ENCODE measurements at regions not wholly inside any gene's neighbourhood (a gene's known extent, or its start where the extent isn't known, plus 50 kb on each side); places are given as distances from the start of the nearest gene placed in this dataset.

DNA sequence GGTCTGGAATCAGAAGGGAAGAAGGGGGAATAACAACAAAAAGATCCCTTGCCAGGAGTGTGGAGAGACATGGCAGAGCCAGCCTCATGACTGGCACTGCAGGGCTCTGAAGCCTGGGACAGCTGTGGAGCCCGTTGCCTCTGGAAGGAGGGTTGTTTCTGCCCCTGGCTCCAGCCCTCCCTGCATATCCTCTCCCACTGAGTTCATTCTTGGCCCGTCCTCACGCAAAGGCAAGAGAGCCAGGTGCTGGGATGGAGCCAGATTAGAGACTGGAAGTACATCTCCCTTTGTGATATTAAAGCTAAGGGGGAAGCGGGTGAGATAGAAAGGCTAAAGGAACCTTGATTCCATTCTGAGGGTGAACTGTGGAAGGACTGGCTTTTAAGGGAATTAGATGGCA, 141.5 kb upstream of the NPVF start:
- Histone ChIP-seq H3K4me3 (no peak overlapping the region), H3K27ac (no peak overlapping the region)
- DNase-seq (ENCODE audit: low spot score), result no peak
- TF ChIP-seq, protein P1, sequence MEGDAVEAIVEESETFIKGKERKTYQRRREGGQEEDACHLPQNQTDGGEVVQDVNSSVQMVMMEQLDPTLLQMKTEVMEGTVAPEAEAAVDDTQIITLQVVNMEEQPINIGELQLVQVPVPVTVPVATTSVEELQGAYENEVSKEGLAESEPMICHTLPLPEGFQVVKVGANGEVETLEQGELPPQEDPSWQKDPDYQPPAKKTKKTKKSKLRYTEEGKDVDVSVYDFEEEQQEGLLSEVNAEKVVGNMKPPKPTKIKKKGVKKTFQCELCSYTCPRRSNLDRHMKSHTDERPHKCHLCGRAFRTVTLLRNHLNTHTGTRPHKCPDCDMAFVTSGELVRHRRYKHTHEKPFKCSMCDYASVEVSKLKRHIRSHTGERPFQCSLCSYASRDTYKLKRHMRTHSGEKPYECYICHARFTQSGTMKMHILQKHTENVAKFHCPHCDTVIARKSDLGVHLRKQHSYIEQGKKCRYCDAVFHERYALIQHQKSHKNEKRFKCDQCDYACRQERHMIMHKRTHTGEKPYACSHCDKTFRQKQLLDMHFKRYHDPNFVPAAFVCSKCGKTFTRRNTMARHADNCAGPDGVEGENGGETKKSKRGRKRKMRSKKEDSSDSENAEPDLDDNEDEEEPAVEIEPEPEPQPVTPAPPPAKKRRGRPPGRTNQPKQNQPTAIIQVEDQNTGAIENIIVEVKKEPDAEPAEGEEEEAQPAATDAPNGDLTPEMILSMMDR (IDR thresholded peaks at IDR 0.05), result no peak

DNA sequence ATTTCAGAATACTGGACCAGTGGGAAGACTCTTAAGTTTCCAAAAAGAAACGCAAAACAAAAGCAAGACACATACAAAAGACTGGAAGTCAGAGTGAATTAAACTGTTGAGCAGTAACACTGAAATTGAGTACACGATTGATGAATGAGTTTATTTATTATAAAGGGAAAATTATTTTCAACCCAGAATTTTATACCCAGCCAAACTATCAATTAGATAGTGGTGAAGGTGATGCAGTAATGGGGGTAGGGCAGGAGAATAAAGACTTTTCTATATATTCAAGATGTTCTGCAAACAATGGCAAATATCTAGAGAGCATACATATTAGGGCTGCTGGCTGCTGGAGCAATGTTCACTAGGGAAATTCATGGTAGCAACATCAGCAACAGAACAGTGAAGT, 143.7 kb upstream of the NPVF start:
- TF ChIP-seq, protein P1 (IDR thresholded peaks at IDR 0.05), result no peak
- H3K4me3 ChIP-seq, result no peak overlapping the region
- H3K27ac ChIP-seq, result no peak overlapping the region
- no peak for DNase-seq (ENCODE audit: low spot score)

DNA sequence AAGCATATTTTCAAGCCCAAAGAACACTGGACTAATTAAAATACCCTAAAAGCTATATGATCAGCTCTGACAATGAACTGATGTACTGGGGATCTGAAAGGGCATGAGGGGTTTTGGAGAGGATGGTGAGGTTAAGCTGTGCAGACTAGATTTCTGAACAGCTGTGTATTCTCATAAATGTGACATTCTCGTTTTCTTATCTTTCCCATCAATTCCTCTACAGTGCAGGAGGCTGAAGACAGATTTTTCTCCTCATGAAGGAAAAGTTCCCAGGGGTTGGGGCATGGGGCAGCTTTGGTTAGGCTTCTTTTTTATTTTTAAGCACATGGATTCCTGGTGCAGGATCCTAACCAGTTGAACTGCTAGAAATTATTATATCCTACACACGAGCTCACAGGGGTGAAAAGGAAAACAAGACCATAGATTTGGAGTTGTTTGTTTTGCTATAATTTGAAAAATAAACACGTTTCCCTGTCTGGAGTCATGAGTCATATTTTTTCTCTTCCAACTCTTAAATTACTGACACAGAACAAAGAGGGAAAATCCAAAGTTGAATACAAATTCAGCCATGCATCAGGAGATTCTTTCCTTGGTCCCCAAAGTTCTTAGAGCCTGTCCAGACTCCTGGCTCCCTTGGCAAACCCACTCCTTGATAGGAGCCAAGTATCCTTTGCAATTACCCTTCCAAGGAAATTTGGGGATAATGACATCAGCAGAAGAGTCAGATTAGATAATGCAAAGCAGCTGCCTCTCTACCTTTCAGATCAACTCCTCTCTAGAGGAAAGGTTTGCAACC, 147.7 kb upstream of the NPVF start:
- DNase-seq (ENCODE audit: low spot score), result no peak

DNA sequence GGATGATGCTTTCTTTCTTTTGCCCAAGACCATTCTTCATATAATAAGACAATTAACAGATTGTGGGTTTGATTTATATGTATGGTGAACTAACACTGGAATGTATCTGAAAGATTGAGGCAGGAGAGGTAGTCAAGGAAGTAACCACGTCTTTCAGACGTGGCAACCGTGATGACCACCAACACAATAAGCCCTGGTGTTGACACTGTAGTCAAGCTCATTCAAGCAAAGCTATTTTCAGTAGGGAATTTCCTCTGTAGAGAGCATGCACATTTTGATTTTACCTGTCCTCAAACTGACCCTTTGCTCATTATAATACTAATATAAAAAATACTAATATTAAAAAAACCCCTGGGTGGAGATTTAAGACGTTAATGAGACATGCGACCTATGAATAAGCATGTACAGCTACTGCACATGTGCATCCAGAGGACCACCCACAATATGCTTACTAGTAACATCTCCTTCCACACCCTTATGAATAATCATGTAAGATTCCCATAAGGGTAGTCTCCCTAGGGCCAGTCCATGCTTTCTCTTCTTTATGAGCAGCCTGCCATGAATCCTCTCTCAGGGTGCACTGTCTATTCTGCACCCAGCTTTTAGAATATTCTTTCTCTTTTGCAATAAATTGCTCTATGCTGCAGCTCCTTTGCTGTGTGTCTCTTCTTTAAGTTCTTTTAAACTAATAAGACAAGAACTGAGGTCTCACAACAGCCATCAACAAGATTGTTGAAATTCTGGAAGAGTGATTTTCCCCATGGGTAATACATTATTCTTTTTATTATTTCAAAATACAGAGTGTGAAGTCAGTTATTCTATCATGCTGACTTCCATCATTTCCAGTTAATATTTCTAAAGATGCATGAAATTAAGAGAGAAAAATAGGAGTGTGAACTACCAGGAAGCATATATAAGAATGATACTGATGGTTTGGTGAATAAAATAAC, 151.3 kb upstream of the NPVF start:
- TF ChIP-seq, protein P1 (IDR thresholded peaks at IDR 0.05), result no peak
- DNase-seq (ENCODE audit: low spot score), result no peak
- Histone ChIP-seq H3K4me3 (no peak overlapping the region), H3K27ac (no peak overlapping the region)

More for the DNA sequence above, 147.7 kb upstream of the NPVF start:
- H3K4me3 ChIP-seq, result no peak overlapping the region
- TF ChIP-seq, protein P1 (IDR thresholded peaks at IDR 0.05), result no peak
- H3K27ac ChIP-seq, result no peak overlapping the region

DNA sequence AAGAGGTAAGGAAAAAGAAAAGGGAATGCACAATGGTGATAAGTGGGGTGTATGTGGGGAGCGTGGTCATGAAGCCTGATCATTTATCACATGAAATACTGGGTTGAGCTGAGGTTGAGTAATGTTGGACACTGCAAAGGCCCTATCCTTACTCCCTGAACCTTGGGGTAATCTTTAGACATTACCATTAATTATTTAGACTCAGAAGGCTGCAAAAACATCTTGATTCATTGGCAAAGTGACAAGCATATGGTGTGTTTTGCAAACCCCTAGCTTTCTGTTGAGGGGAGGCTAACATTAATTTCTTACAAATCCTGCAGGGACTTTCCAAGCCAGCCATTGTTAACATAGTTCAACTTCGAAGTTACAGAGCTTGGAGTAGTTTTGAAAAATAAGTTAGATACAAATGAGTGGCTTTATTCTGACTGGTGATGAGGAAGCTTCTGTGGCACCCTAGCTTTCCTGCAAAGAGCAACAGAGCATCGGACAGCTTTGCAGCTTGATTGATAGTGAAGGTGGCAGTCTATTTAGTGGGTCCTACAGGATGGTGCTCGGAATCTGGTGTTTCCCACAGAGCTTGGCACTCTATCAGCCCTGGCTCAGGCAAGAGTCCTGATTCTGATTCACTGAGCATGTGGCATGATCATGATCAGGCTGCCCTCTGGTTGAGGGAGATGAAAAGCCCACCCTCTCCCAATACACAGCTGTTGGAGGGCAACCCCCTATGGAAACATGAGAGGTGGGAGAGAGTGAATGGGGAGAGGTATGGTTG, 153.7 kb upstream of the NPVF start:
- Histone ChIP-seq H3K4me3 (no peak overlapping the region), H3K27ac (no peak overlapping the region)
- no peak for DNase-seq (ENCODE audit: low spot score)
- TF ChIP-seq, protein P1 (IDR thresholded peaks at IDR 0.05), result no peak

DNA sequence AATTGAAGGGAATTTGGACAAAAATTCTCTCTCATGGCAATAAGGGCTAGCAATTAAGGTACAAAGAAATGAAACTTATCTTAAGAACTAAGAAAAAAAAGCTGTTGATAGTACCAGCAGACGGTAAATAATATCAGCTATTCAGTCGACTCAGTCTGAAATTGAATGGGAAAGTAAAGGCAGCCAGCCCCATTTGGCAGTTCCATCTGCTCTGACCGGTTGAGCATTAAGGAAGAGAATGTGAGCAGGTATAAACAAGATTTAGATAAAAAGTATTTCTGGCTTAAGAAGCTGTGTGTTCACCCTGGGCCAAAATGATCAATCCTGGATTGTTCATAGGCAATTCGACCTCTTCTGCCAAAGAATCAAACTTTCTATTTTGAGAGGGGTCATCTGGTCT, 154.6 kb upstream of the NPVF start:
- no peak overlapping the region for H3K4me3 ChIP-seq
- TF ChIP-seq, protein P1 (IDR thresholded peaks at IDR 0.05), result no peak
- no peak for DNase-seq (ENCODE audit: low spot score)
- H3K27ac ChIP-seq, result no peak overlapping the region
